NCI-H1105 treated with DMSO at 0.1 percent for 48 hours (cell line): ENCODE measurements at regions not wholly inside any gene's neighbourhood (a gene's known extent, or its start where the extent isn't known, plus 50 kb on each side); places are given as distances from the start of the nearest gene placed in this dataset.
"Not testable (repeated sequence)": the region's sequence is repeated elsewhere in the genome, so short reads cannot be mapped to it uniquely, and the experiment has no call there.

Experiments used
- DNase-seq: peaks from one replicate; lab custom pipeline; 2025; lab: John Stamatoyannopoulos, UW

DNA sequence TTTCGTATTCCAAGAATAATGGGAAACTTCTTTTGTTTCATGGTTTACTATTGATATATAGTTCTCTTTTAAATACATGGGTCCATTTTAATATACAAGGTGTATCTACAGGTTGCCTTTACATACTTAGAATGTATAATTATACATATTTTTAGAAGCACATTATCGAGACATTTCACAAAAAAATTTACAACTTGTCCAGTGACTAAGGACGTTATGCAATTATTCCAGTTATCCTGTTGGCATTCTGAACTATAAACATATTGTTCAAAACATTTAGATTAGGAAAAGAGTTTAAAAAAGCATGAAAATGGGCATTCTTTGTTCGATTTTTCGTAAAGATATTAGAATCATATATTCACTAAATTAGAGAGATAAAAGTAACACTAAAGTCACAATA, 344.6 kb upstream of the TMEFF2 start:
- DNase-seq: no peak

DNA sequence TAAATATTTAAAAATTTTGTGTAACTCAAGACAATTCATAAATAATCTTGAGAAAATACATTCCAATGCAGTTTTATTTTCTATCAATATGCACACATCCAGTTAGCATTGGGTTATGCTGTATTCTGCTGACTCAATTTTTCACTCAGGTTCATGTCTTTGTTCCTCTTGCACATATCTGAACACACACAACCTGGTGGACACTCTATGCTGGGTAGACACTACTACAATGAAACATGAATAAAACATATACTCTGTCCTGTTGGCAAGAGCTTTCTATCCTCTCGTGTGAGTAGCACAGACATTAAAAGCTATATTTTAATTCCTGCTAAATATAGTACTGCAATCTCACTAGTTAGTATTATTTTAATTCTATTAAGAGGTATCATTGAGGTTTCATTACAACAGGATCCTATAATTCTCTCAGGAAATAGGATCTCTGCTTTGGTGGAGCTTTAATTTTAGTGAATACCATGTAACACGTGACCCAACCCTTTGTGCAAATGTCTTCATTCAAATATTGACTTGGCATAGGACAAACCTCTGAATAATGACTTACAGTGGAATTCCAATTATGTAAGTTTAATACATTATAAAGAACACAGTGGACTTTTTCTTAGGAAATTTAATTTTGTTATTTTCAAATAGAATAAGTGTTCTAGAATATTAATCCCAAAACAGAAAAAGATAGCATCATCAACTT, 342.3 kb upstream of the TMEFF2 start:
- no peak for DNase-seq

- DNase-seq: no peak
These were observed 341.5 kb upstream of the TMEFF2 start for GRCh38 chr2:192535956-192536921.

DNA sequence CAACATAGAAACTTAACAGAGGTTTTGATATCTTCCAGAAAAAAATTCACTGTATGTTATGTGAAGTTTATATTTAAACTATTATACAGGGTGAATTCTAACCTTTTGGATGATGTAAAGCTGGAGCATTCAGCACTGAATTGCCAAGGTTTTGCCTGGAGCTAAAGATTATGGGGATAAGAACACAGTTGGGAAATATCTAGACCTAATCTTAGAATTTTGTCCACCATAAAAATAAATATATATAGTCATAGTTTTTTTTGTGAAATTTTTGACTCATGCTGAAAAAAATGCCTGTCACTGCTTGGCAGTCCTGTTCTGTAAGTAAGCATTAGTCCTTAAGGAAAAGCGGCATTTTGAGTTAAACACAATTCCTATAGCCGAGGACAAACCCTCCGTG, 339.3 kb upstream of the TMEFF2 start:
- no peak for DNase-seq

DNA sequence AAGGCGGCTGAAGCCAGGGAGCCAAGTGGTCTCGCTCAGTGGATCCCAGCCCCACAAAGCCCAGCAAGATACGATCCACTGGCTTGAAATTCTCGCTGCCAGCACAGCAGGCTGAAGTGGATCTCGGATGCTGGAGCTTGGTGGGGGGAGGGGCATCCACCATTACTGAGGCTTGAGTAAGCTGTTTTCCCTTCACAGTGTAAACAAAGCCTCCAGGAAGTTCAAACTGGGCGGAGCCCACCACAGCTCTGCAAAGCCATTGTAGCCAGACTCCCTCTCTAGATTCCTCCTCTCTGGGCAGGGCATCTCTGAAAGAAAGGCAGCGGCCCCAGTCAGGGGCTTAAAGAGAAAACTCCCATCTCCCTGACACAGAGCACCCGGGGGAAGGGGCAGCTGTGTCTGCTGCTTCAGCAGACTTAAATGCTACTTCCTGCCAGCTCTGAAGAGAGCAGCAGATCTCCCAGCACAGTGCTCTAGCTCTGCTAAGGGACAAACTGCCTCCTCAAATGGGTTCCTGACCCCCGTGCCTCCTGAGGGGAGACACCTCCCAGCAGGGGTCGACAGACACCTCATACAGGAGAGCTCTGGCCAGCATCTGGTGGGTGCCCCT, 330.0 kb upstream of the TMEFF2 start:
- DNase-seq: not testable (repeated sequence)

DNA sequence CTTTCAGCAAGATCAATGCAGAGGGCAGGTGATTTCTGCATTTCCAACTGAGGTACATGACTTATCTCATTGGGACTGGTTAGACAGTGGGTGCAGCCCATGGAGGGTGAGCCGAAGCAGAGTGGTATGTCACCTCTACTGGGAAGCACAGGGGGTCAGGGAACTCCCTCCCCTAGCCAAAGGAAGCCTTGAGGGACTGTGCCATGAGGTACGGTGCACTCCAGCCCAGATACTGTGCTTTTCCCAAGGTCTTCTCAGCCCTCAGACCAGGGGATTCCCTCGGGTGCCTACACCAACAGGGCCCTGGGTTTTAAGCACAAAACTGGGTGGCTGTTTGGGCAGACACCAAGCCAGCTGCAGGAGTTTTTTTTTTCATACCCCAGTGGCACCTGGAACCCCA, 329.5 kb upstream of the TMEFF2 start:
- DNase-seq: not testable (repeated sequence)

DNA sequence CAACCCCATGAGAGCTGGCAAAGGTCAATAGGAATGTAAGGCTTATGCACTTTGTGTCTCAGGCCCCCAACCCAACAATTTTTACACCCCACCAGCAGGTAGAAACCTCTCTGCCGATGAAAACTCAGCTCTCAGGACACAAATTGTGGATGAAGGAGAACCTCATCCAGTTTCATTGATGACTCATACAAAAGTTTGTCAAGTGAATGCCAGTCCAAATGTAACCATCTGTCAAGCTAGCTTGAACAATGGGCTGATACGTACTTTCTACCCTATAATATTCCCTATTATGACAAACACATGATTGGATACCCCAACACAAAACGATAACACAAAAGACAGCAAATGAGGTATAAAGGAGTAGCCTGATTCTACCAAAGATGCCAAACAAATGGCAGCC, 321.2 kb upstream of the TMEFF2 start:
- DNase-seq: no peak

DNA sequence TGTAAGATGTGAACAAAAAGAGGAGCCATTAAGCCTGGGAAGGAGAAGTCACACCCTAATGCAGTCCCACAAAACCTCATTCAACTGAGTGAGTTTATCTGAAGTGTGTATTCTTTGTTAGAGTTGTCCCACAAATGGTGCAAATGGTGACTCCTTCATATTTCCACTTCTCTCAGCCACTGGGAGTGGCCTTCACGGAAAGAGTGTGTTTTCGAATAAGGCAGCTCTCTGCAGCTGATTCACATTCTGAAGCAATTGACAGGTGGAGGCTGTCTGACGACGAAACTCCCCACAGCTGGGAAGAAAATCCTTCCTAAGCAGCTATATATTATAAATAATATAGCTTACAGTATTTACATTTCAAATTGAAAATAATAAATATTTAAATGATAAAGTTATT, 318.8 kb upstream of the TMEFF2 start:
- no peak for DNase-seq

GRCh38 chr2:192507836-192508450, 313.2 kb upstream of the TMEFF2 start:
- not testable (repeated sequence) for DNase-seq

DNA sequence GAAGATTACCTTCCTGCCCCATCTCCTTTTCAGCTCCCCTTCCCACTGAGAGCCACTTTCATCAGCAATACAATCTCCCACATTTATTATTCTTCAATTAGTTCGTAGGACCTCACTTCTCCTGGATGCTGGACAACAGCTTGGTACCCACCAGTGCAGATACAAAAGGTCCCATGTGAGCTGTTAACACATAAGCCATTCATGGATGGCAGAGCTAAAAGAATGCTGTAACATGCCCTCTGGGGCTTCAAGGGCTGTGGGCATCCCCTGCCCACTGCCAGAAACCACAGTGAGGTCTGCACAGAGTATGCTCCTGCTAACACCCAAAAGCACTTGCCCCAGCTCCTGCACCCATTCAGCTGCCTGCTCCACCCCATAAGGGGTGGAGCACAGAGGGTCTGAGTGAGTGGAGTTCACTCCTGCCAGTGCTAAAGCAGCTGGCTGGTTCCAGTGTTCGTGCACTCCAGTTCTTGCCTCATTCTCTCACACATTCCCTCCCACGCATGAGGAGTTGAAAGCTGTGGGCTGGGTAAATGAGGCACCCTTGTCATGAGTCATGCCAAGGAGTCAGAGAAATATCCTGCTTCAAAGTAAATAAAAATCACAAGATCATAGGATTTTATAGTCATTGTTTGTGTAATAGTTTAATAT, 305.9 kb upstream of the TMEFF2 start:
- no peak for DNase-seq

DNA sequence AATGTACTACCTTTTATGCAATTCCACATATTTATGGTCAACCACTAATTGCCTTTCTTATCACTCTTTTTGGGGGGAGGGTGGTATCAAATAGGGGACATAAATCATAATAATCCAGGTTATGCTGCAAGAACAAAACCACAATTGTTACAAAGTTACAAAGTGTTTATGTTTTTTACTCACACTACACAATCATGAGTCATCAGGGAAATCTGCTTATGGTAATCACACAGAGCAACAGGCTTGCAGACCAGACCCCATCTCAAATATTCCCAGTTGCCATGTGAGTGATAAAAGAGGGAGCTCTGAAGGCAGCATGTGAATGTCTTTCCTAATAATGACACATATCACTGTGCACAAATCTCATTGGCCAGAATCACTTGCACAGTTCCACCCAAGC, 304.7 kb upstream of the TMEFF2 start:
- DNase-seq: no peak

- no peak for DNase-seq
These were observed 304.0 kb upstream of the TMEFF2 start for GRCh38 chr2:192498747-192499146.

GRCh38 chr2:192488158-192488557, 293.4 kb upstream of the TMEFF2 start:
- DNase-seq: not testable (repeated sequence)

DNA sequence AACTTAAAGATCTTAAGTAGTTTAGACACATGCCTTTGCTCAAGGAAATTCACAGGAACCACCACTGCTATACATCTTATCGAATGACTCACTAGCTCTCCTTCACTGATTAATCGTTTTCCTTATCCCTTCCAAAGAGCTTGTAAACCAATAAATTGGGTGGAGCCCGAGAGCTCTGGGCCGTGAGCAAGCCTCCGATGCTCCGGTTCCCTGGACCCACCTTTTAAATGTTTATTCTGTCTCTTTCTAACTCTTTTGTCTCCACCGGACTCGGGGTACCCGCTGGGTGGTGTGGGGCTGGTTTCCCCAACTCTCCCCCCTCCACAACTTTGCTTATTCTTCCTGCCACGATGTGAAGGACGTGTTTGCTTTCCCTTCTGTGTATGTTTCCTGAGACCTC, 292.9 kb upstream of the TMEFF2 start:
- no peak for DNase-seq

DNA sequence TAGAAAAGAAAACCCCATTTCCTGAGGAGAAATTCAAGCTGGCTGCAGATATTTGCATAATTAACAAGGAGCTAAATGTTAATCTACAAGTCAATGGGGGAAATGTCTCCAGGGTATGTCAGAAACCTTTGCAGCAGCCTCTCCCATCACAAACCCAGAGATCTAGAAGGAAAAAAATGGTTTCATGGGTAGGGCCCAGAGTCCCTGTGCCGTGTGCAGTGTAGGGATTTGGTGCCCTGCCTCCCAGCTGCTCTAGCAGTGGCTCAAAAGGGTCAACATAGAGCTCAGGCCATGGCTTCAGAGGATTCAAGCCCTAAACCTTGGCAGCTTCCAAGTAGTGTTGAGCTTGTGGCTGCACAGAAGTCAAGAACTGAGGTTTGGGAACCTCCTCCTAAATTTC, 290.2 kb upstream of the TMEFF2 start:
- no peak for DNase-seq

DNA sequence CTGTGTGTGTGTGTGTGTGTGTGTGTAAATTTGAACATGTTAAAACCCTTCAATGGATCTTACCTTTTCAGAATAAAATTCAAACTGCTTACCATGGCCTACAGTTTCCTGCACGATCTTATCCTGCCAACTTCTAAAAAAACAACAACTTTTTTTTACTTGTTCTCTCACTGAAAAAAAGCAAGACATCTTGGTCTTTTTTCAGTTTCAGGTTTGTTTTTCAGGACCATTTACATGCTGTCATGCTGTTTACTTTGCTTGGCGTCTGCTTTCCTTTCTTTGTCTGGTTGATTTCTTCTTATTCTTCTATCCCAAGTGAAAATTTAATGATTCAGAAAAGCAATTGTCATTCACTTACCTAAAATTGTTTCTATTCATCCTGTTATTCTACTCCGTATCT, 286.3 kb upstream of the TMEFF2 start:
- no peak for DNase-seq

GRCh38 chr2:192473331-192473730, 278.6 kb upstream of the TMEFF2 start:
- DNase-seq: no peak

DNA sequence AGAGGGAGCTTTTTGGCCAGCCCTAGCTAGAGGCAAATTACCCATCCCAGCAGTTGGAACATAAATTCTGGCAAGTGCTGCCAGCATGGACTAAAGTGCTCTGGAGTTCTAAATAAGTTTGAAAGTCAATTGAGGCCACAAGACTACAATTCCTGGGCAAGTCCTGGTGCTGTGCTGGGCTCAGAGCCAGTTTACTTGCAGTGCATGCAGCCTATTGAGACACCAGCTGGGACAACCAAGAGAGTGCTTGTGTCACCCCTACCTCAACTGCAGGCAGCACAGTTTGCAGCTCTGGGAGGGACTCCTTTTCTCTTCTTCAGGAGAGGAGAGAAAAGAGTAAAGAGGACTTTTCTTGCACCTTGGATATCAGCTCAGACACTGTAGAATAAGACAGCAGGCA, 277.2 kb upstream of the TMEFF2 start:
- no peak for DNase-seq

DNA sequence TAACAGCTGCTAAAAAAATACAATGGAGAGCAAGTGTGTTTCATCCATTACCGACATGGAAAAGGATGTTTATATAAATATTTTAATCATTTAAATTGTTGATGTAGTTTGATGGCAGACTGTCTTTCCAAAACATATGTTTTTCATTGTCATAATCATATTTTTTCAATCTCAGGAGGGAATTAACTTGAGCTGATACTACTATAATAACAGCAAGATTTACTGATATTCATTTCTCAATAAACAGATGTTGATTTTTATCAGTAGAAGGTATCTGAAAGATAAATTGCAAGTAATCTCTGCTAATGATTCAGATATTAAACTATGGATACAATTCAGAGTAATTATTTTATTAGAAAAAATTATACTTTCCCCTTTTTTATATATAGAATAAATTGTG, 274.9 kb upstream of the TMEFF2 start:
- no peak for DNase-seq

- DNase-seq: no peak
These were observed 273.4 kb upstream of the TMEFF2 start for GRCh38 chr2:192467953-192468660.

DNA sequence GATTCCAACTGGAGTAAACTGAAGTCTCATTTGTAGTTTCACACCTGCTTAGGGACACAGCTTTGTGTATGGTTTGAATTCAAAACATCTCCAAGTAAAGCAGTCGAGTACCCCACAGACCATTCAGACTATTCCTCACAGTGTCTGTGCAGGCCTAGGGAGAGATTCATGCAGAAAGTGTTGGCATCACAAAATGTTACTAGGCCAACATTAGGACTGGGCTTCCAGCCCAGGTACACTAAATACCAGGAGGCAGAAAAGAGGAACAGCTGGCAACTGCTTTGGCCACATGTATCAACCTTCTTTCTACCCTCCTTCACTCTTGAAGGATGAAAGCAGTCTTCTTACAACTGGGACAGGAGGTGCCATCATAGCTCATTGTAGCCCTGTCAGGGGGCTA, 270.4 kb upstream of the TMEFF2 start:
- no peak for DNase-seq
